ENCODE measurements at regions not wholly inside any gene's neighbourhood (a gene's known extent, or its start where the extent isn't known, plus 50 kb on each side); places are given as distances from the start of the nearest gene placed in this dataset.

GRCh38 chr3:189557824-189558223, 73.4 kb upstream of the TP63 start:
- no peak for TF ChIP-seq ZBTB20 (tag by site-specific recombination; IDR thresholded peaks at IDR 0.05)
- TF ChIP-seq ZNF692 (tag by site-specific recombination; IDR thresholded peaks at IDR 0.05) = no peak
- no peak for TF ChIP-seq ZNF530 (tag by site-specific recombination; IDR thresholded peaks at IDR 0.05; ENCODE audit: low read depth)
- no peak for TF ChIP-seq ZNF76 (tag by site-specific recombination; IDR thresholded peaks at IDR 0.05; ENCODE audit: borderline replicate concordance, low read depth)
- no peak for TF ChIP-seq CTCF (tag by site-specific recombination; IDR thresholded peaks at IDR 0.05)

Data from HEK293 (cell line).